HEK293 (cell line): ENCODE measurements at regions not wholly inside any gene's neighbourhood (a gene's known extent, or its start where the extent isn't known, plus 50 kb on each side); places are given as distances from the start of the nearest gene placed in this dataset.

Experiments used
- KLF16 ChIP-seq: fragments of 450-650 bp; formaldehyde crosslinking; IDR thresholded peaks from 2 replicates; pipeline ENCODE4 v1.5.1; 2017; ENCODE audit warnings: missing biosample characterization, missing genetic modification characterization
- KLF9 ChIP-seq: fragments of 450-650 bp; formaldehyde crosslinking; IDR thresholded peaks from 2 replicates; pipeline ENCODE4 v1.5.1; 2016; ENCODE audit warnings: missing biosample characterization, missing genetic modification characterization, low read depth
- MYNN ChIP-seq: fragments of 450-650 bp; formaldehyde crosslinking; IDR thresholded peaks from 2 replicates; pipeline ENCODE4 v1.5.1; 2016; ENCODE audit warnings: missing biosample characterization, missing genetic modification characterization, borderline replicate concordance
- ZNF416 ChIP-seq: fragments of 450-650 bp; formaldehyde crosslinking; IDR thresholded peaks from 2 replicates; pipeline ENCODE4 v1.5.1; 2016; ENCODE audit warnings: missing biosample characterization, missing genetic modification characterization
- ZNF555 ChIP-seq: fragments of 450-650 bp; formaldehyde crosslinking; conservative IDR thresholded peaks from 2 replicates; pipeline ENCODE4 v1.5.1; 2017; ENCODE audit warnings: missing biosample characterization, mild to moderate bottlenecking, missing genetic modification characterization, inconsistent platforms
- ZNF843 ChIP-seq: fragments of 450-650 bp; formaldehyde crosslinking; IDR thresholded peaks from 2 replicates; pipeline ENCODE4 v1.5.1; 2016; ENCODE audit warnings: missing biosample characterization, missing genetic modification characterization
- TF ChIP-seq, protein P1 (sequence below): fragments of 450-650 bp; formaldehyde crosslinking; conservative IDR thresholded peaks from 2 replicates; pipeline ENCODE4 v1.5.1; 2016; ENCODE audit warnings: low read depth, missing biosample characterization, missing genetic modification characterization
- TF ChIP-seq, protein P2 (sequence below): fragments of 450-650 bp; formaldehyde crosslinking; IDR thresholded peaks from 2 replicates; pipeline ENCODE4 v1.5.1; 2016; ENCODE audit warnings: missing biosample characterization, missing genetic modification characterization
- TF ChIP-seq, protein P3 (sequence below): fragments of 450-650 bp; formaldehyde crosslinking; IDR thresholded peaks from 2 replicates; pipeline ENCODE4 v1.5.1; 2016; ENCODE audit warnings: missing biosample characterization, missing genetic modification characterization

DNA sequence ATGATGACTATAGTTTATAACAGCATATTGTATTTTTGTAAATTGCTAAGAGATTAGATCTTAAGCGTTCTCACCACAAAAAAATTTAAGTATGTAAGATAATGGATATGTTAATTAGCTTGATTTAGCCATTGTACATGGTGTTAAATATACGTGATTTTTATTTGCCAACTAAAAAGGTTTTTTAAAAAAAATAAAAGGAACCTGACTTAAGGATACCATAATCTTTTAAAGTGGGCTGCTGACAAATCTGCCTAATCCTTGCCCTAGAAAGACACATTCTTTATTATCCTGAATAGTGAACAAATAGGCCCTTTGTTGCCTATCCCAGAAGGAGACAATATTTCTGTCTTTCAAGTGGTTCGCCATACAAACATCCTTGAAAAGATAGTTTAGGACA lies 94.6 kb upstream of the FAM47C start:
- TF ChIP-seq MYNN (tag by site-specific recombination), result no peak
- TF ChIP-seq, protein P1, sequence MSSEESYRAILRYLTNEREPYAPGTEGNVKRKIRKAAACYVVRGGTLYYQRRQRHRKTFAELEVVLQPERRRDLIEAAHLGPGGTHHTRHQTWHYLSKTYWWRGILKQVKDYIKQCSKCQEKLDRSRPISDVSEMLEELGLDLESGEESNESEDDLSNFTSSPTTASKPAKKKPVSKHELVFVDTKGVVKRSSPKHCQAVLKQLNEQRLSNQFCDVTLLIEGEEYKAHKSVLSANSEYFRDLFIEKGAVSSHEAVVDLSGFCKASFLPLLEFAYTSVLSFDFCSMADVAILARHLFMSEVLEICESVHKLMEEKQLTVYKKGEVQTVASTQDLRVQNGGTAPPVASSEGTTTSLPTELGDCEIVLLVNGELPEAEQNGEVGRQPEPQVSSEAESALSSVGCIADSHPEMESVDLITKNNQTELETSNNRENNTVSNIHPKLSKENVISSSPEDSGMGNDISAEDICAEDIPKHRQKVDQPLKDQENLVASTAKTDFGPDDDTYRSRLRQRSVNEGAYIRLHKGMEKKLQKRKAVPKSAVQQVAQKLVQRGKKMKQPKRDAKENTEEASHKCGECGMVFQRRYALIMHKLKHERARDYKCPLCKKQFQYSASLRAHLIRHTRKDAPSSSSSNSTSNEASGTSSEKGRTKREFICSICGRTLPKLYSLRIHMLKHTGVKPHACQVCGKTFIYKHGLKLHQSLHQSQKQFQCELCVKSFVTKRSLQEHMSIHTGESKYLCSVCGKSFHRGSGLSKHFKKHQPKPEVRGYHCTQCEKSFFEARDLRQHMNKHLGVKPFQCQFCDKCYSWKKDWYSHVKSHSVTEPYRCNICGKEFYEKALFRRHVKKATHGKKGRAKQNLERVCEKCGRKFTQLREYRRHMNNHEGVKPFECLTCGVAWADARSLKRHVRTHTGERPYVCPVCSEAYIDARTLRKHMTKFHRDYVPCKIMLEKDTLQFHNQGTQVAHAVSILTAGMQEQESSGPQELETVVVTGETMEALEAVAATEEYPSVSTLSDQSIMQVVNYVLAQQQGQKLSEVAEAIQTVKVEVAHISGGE, result no peak
- no peak for TF ChIP-seq KLF16 (tag by site-specific recombination)
- no peak for TF ChIP-seq ZNF416 (tag by site-specific recombination)
- TF ChIP-seq ZNF843 (tag by site-specific recombination), result no peak
- TF ChIP-seq, protein P2, sequence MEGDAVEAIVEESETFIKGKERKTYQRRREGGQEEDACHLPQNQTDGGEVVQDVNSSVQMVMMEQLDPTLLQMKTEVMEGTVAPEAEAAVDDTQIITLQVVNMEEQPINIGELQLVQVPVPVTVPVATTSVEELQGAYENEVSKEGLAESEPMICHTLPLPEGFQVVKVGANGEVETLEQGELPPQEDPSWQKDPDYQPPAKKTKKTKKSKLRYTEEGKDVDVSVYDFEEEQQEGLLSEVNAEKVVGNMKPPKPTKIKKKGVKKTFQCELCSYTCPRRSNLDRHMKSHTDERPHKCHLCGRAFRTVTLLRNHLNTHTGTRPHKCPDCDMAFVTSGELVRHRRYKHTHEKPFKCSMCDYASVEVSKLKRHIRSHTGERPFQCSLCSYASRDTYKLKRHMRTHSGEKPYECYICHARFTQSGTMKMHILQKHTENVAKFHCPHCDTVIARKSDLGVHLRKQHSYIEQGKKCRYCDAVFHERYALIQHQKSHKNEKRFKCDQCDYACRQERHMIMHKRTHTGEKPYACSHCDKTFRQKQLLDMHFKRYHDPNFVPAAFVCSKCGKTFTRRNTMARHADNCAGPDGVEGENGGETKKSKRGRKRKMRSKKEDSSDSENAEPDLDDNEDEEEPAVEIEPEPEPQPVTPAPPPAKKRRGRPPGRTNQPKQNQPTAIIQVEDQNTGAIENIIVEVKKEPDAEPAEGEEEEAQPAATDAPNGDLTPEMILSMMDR (tag by site-specific recombination), result no peak
- TF ChIP-seq ZNF555, result no peak
- TF ChIP-seq KLF9 (tag by site-specific recombination), result no peak
- TF ChIP-seq, protein P3, sequence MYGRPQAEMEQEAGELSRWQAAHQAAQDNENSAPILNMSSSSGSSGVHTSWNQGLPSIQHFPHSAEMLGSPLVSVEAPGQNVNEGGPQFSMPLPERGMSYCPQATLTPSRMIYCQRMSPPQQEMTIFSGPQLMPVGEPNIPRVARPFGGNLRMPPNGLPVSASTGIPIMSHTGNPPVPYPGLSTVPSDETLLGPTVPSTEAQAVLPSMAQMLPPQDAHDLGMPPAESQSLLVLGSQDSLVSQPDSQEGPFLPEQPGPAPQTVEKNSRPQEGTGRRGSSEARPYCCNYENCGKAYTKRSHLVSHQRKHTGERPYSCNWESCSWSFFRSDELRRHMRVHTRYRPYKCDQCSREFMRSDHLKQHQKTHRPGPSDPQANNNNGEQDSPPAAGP (tag by site-specific recombination), result no peak
